Prostate gland (tissue), 2 donors: ENCODE measurements at regions not wholly inside any gene's neighbourhood (a gene's known extent, or its start where the extent isn't known, plus 50 kb on each side); places are given as distances from the start of the nearest gene placed in this dataset.

ENCODE experiments used
- POLR2A ChIP-seq: fragments of 450-650 bp; IDR thresholded peaks from one replicate; pipeline ENCODE4 v1.6.1; 2016; ENCODE audit warnings: antibody characterized with exemption, mild to moderate bottlenecking
- TF ChIP-seq, protein P1 (sequence below), 4 experiments: fragments of 200-600 bp in 2 of 4; fragments of 450-650 bp in 2 of 4; sonication (generic) in 2 of 4; IDR thresholded peaks; 1 replicate in 3 of 4; 2 replicates in 1 of 4; pipeline ENCODE4 v1.5.1; 2016 to 2019; ENCODE audit warnings: antibody characterized with exemption in 4 of 4, mild to moderate bottlenecking in 2 of 4, moderate library complexity in 2 of 4

DNA sequence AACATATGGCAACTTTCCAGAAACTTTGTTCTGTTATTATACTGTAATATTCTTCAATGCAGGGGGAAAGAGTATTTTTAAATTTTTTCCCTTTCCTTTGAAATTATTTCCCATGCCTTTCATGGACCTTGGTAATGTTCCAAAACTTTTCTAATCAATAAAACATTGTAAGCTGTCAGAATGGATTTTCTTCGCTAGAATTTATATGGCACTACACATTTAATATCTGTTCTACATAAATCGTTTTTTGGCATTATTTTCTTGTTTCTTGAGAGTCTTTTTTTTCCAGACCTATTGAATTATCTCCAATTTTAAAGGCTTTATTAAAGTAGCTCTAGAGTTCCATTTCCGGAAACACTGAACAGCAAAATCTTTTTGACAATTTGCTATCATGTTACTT lies 249.0 kb downstream of the TMEM167A start:
- TF ChIP-seq POLR2A = no peak
- TF ChIP-seq, protein P1, sequence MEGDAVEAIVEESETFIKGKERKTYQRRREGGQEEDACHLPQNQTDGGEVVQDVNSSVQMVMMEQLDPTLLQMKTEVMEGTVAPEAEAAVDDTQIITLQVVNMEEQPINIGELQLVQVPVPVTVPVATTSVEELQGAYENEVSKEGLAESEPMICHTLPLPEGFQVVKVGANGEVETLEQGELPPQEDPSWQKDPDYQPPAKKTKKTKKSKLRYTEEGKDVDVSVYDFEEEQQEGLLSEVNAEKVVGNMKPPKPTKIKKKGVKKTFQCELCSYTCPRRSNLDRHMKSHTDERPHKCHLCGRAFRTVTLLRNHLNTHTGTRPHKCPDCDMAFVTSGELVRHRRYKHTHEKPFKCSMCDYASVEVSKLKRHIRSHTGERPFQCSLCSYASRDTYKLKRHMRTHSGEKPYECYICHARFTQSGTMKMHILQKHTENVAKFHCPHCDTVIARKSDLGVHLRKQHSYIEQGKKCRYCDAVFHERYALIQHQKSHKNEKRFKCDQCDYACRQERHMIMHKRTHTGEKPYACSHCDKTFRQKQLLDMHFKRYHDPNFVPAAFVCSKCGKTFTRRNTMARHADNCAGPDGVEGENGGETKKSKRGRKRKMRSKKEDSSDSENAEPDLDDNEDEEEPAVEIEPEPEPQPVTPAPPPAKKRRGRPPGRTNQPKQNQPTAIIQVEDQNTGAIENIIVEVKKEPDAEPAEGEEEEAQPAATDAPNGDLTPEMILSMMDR (IDR thresholded peaks at IDR 0.05) = no peak
